OCI-LY1 (cell line): ENCODE measurements at regions not wholly inside any gene's neighbourhood (a gene's known extent, or its start where the extent isn't known, plus 50 kb on each side); places are given as distances from the start of the nearest gene placed in this dataset.

Source experiments
- EZH2 ChIP-seq: fragments of 200-600 bp; sonication (generic), shearing (Covaris generic); IDR thresholded peaks from 2 replicates; pipeline ENCODE4 v1.8.0; 2017; ENCODE audit warnings: borderline replicate concordance, mixed run types, mild to moderate bottlenecking, antibody characterized with exemption, low read length, moderate library complexity, mixed read lengths
- TF ChIP-seq, protein P1 (sequence below): fragments of 200-600 bp; sonication (generic), shearing (Covaris generic); IDR thresholded peaks from 2 replicates; pipeline ENCODE4 v1.5.1; 2017; ENCODE audit warnings: mild to moderate bottlenecking, antibody characterized with exemption, low read length, moderate library complexity, mixed read lengths

DNA sequence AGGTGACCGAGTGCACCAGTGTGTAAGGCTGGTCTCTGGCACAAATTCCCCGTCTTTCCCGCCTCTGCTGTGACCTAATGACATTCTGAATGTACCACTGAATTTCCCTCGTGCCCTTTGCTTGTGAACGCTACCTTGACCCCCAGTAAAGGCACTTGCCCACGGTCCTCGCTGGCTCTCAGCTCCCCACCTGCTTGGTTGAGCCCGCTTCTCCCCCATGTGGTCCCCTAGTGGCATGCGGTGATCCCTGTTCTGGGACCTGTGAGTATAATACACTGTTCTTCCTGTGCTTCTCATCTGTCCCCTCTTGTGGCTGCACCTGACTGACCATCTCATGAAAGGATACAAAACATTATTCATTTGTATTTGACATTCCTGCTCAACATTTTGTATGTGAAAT, 495.7 kb downstream of the INHBA start:
- TF ChIP-seq, protein P1, sequence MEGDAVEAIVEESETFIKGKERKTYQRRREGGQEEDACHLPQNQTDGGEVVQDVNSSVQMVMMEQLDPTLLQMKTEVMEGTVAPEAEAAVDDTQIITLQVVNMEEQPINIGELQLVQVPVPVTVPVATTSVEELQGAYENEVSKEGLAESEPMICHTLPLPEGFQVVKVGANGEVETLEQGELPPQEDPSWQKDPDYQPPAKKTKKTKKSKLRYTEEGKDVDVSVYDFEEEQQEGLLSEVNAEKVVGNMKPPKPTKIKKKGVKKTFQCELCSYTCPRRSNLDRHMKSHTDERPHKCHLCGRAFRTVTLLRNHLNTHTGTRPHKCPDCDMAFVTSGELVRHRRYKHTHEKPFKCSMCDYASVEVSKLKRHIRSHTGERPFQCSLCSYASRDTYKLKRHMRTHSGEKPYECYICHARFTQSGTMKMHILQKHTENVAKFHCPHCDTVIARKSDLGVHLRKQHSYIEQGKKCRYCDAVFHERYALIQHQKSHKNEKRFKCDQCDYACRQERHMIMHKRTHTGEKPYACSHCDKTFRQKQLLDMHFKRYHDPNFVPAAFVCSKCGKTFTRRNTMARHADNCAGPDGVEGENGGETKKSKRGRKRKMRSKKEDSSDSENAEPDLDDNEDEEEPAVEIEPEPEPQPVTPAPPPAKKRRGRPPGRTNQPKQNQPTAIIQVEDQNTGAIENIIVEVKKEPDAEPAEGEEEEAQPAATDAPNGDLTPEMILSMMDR = no peak
- TF ChIP-seq EZH2 = no peak
